HG02938 (cell line): ENCODE measurements at regions not wholly inside any gene's neighbourhood (a gene's known extent, or its start where the extent isn't known, plus 50 kb on each side); places are given as distances from the start of the nearest gene placed in this dataset.
A peak's percentile ranks its signal among the peaks of the same experiment; 100 is the strongest.
"Not testable (repeated sequence)": the region's sequence is repeated elsewhere in the genome, so short reads cannot be mapped to it uniquely, and the experiment has no call there.

Experiments used
- ATAC-seq: cut with Tn5 transposase; IDR thresholded peaks from one replicate; pipeline ENCODE4 v1.9.1; 2021; ENCODE audit warnings: mild to moderate bottlenecking, moderate library complexity; ENCODE audit not compliant: unreplicated experiment

DNA sequence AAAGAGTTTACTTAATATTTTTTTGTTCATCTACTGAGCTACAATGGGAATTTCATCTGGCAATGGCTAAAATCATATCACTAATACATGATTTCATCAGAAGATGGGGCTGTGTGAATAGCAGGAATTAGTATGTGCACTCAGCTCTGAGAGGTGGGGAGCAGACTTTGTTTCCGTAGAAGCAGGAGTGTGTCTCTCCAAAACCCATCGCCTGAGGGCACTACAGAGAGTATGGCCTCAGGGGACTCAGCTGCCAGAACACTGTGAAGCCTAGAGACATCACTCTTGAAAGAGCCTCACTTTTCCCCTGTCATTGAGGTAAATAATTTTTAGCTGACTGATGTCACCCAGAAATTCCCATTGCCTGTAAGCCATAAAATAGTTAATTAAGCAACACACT is 261.4 kb upstream of the ISX start:
- ATAC-seq: no peak

DNA sequence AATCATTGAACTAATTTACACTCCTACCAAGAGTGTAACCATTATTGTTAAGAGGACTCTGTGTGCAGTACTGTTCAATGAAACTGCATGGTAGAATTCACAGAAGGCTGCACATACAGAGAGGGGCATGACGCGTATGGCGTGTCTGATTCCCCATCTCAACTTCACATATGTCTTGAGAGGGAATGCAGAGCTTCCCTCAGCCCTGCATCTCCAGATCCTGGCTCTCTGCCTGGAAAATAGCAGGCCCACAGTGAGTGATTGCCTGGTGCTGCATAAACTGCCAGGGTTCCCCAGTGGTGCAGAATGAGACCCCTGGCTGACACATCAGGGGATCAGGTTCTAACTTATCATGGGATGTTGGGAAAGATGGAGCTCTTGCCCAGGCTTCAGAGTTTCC is 260.2 kb upstream of the ISX start:
- ATAC-seq: no peak

DNA sequence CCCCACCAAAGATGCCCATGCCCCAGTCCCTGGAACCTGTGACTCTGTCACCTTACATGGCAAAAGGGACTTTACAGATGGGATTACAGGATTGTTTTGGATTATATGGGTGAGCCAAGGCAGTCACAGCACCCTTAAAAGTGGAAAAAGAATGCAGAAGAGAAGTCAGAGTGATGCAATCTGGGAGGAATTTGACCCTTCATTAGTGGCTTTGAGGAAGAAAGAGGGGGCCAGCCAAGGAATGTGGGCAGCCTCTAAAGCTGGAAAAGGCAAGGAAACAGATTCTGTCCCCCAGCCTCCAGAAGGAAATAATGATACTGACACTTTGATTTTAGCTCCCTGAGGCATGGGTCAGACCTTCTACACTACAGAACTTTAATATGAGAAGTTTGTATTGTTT is 257.3 kb upstream of the ISX start:
- no peak for ATAC-seq

DNA sequence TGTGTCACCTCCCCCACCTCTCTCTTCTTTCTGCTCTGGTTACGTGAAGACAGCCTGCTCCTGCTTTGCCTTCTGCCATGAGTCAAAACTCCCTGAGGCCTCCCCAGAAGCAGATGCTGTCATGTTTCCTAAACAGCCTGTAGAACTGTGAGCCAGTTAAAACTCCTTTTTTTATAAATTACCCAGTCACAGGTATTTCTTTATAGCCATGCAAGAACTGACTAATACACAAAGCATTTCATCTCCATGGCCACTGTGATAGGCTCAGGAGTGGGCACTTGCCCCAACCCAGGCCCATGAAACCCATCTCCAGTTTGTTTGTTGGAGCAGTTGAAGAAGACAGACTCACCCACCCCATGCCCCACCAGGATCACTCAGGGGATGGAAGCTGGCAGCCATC is 253.3 kb upstream of the ISX start:
- ATAC-seq: no peak

DNA sequence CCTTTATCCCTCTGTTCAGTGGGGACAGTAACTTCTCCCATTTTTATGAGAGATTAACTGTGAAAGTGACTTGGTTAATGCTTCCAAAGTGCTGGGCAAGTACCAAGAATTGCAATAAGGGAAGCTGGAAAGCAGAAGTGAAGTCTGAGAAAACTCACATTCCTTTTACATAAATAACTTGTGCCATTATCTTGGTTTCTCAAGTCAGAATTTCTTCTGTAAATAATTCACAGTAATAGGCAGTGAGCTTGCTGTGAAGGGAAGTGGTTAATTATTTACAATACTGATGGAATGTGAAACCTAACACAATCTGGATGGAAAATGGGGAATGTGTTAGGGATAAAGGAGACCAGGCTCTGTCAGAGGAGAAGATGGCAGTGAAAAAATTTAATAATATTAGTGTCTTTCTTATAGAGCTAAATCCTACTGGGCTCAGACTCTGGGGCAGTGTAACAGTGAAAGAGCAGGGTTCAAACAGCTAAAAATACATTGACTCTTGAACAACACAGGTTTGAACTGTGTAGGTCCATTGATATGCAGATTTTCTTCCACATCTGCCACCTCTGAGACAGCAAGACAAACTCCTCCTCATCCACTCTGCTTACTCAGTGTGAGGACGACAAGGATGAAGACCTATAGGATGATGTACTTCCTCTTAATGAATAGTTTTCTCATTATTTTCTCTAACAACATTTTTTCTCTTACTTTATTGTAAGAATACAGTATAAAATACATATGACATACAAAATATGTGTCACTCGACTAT is 251.5 kb upstream of the ISX start:
- no peak for ATAC-seq

DNA sequence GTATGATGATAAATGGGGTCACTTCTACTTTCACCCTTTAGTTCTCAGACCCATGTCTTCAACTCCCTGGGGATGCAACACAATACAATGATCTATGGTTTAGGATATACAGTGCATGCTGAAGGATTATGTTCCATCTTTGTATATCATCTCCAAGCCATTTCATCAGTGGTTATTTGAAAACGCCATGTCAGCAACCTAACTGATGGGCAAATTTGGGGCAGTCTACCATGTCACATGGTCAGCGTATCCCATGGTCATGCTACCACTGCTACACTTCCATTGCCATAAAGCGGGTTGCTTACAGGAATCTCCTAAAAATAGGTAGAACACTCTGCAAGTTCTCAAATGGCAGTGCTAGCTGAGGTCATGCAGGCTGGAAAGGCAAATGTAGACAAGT is 236.5 kb upstream of the ISX start:
- no peak for ATAC-seq

DNA sequence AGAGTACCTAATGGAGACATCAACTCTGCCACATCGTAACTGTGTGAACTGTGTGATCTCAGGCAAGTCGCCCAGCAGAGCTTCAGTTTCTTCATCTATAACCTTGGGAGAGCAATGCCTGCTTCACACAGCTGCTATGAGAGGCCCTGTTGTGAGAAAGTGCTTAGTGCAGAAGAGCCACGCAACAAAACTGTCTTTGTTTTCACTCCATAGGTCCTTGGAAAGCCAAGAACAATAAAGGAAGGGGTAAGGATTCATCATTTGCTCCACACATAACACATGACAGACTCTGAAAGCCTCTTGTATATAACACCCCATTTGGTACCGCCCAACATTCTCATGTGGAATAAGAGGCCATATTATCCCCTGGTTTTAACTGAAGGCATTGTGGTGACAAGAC is 231.9 kb upstream of the ISX start:
- no peak for ATAC-seq

DNA sequence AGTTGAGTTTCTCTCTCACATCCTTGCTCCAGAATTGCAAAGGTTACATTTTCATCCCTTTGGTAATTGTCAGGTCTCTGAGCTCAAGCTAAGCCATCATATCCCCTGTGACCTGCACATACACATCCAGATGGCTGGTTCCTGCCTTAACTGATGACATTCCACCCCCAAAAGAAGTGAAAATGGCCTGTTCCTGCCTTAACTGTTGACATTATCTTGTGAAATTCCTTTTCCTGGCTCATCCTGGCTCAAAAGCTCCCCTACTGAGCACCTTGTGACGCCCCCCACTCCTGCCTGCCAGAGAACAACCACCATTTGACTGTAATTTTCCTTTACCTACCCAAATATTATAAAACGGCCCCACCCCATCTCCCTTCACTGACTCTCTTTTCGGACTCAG is 231.4 kb upstream of the ISX start:
- ATAC-seq: not testable (repeated sequence)

DNA sequence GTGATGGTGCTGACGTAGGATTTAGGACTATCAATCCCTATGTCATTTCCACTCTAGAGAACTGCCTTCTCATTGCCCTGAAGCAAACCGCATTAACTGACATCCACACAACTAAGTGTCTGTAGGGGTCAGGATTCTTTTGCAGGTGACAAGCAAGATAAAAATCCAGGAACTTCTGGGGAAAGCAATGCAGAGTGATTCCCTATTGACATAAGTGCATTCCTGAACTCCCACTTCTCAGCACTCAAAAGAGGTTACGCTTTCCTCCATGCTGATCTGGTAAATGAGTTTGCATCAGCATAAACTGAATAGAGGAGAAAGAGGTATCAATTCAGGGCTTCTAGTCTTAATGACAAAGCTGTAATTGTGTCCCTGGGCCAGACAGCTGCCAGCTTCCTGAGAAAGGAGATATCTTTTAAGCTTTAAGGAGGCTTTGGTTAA is 224.6 kb upstream of the ISX start:
- ATAC-seq: no peak

DNA sequence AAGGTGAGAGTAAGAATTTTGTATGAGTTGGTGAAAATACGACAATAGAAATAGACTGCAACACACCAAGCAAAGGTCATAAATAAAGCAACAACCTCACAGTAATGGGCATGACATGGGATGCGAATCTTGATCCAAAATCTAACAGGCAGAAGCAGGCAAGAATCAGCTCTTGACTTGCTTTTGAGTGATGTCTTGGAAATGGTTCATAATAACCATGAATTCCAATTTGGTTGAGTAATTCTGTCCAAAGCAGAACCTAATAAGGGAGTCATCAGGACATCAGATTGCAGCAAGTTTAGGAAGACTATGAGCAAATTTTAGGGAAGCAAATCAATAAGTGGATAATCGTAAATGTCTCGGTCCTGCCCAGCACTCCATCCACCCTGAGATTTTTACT is 224.0 kb upstream of the ISX start:
- no peak for ATAC-seq

DNA sequence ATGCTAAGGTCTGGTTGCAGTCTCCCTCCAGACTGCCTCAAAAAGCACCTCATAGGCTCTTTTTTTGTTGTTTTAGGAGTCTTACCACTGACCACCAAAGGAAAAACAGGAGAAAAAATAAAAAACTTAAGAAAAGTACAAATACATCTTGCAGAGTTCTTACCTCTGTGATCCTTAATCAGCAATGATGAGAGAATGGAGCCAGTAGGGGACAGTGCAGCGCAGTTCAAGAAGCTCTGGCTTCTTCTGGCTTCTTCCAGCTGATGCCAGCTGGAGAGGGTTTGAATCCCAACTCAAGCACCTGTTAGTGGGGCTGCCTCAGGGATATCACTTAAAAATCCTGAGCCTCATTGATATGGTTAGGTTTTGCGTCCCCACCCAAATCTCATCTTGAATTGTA is 223.3 kb upstream of the ISX start:
- ATAC-seq: no peak

DNA sequence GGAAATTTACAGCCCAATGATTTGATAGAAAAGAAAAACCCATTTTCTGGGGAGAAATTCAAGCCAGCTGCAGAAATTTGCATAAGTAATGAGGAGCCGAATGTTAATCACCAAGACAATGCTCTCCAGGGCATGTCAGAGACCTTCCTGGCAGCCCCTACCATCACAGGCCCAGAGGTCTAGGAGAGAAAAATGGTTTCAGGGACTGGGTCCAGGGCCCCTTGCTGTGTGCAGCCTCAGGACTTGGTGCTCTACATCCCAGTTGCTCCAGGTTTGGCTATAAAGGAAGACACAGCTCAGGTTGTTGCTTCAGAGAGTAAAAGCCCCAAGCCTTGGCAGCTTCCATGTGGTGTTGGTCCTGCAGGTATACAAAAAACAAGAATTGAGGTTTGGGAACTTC is 222.2 kb upstream of the ISX start:
- ATAC-seq: not testable (repeated sequence)

DNA sequence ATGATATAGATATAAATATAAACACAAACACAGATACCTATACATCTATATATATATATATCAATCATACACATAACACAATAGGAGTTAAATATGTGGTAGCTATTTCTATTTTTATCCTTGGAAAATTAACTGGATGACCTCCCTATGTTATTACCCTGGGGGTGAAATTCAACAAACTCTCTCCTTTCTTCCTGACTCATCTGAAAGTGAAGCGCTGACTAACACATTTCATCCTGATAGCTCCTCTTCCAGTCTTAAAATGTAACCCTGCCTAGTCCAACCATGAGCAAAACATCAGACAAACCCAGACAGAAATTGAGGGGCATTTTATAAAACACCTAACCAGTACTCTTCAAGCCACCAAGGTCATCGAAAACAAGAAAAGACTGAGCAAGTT is 220.6 kb upstream of the ISX start:
- no peak for ATAC-seq

DNA sequence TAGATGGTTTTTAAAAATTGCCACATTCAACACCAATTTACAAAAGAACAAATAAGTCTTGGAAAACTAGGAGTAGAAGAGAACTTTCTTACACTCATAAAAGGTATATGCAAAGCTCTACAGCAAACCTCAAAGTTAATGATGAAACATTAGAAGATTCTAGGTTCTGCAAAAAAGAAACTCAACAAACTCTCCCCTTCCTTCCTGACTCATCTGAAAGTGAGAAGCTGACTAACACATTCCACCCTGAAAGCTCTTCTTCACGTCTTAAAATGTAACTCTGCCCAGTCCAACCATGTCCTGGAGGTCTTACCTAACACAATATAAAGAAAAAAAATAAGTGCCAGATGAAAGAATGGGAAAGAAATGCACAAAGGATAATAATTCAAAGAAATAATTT is 218.9 kb upstream of the ISX start:
- peak; percentile 93 for ATAC-seq

DNA sequence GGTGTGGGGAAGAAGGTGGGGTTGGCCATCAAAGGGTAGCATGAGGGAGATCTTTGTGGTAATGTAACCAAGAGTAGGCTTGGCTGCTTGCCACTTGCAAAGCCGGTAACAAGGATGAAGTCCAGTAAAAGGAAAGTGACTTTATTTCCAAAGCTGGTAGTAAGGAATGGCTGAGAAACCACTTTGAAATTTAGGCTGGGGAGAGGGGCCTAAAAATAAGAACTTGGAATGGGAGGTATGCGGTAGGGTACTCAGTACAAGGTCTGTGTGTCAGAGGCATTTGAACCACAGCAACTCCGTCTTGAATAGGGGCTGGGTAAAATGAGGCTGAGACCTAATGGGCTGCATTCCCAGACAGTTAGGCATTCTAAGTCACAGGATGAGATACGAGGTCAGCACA is 216.0 kb upstream of the ISX start:
- ATAC-seq: no peak

DNA sequence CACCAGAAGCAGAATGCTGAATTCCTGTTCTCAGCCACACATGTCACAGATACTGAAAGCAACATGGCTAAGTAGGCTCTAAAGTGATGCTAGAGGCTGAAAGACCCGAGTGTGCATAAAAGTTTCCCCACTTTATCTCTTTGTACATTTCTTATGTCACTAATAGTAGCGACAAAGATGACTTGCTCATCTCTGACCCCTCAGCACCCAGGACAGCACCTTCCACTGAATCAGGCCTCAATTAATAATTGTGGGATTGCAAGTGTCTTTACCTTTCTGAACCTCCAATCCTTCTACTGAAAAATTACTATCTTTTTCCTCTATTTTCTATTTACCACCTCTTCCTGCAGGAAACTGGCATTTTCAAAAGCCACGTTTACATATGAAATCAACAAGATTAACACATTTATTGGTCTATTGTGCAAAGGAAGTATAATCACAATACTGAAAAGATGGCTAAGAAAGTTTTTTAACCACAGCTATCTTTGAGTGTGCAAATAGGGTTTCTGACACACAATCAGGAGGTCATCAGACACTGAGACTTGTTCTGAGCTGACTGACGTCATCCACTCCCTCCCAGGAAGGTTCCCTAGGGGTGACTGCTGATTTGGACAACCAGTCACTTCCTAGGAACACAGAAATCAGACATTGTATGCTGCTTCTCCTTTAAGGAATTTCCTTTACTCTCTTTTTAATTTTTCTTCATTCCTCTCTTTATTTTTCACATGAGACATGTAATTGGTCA is 213.9 kb upstream of the ISX start:
- ATAC-seq: no peak

DNA sequence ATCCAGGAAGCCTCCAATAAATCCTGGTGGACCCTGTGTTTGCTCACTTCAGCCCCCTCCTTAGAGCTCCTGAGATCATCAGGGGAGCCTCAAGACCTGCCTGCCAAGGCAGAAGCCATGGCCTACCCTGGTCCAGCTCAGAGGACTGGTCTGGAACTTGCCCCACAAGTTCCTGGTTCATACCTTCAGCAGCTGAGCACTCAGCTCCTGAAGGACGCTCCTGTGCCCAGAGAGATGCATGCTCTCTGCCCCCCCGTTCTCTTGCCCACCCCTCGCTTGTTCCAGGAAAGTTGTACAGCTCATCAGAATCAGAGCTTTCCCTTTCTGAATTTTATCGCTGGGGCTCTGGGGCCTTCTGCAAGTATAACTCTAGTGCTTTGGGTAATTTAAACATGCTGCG is 210.5 kb upstream of the ISX start:
- ATAC-seq: no peak

DNA sequence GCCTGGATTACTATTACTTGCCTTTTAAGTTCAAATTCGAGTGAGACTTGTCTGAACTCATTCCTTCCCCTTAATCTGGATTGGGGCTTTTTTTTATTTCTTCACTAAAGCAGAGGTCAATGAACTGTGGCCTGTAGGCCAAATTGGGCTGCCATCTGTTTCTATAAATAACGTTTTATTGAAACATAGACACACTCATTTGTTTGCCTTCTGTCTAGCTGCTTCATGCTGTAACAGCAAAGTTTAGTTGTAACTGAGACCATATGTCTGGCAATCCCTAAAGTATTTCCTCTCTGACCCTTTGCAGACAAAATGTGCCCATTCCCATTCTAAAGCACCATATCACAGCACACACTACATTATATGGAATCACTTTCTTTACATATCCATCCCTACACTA is 207.9 kb upstream of the ISX start:
- ATAC-seq: no peak

DNA sequence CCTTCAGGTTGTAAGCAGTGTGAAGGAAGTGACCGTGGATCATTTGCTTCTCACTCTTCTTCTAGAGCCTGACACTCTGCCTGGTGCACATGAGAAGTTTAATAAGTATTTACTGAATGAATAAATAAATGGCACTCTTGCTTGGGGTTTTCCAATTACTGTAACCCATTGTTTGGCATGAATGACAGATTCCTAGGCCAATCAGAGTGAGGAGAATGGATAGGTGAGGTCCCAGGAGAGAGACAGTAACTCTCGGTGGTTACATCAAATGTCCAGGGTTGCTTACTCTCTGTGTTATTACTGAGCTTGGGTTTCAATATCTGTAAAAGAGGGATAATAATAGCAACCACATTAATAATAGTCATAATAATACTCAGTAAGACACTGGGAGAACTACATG is 204.2 kb upstream of the ISX start:
- ATAC-seq: no peak

DNA sequence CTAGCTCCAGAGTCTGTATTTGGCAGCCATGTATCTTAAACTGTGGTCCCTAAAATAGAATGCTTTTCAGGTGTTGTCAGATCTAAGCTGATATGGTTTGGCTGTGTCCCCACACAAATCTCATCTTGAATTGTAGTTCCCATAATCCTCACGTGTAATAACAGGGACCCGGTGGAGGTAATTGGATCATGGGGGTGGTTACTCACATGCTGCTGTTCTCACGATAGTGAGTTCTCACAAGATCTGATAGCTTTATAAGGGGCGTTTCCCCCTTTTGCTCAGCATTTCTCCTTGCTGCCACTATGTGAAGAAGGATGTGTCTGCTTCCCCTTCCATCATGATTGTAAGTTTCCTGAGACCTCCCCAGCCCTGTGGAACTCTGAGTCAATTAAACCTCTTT is 199.9 kb upstream of the ISX start:
- ATAC-seq: no peak

DNA sequence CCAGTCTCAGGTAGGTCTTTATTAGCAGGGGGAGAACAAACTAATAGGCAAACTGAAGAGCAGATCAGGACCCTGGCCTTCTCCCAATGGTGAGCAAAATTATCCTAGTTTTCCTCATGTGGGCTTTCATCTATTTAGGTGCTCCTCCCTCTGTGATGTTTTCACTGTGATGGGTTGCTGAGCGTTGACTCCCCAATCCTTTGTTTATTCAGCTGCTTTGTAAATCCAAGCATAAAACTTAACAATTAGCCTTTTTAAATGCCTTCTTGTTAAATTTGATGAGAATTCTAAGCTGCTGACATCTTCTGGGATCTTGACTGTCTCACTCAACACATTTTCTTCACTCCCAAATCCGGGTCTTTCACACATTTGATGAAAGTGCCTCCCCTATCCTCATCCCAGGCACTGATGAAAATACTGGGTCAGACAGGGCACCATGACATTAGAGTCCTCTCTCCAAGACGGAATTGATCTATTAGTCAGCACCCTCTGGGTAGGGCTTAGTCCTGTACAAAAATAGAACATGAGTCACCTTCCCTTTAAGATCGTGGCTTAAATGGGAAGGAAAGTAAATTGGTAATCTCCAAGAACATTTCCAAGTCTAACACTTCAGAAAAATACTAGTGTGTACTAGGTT is 199.3 kb upstream of the ISX start:
- ATAC-seq: no peak

DNA sequence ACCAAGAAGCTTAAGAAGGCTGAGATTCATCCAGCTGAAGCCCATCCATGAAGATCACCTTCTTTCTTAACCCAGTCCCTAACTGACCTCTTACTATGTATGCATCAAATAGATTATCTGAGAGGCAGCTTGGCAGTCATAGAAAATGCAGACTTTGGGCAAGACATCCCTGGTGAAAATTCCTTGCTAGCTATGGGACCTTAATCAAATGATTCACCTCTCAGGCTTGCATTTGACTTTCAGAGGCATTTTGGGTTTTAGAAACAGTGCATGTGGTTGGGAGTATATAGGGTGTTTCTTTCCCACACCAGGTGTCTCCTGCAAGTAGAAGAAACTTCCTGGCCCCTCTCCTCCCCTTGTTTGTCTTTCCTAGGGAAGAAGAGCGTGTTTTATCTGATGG is 188.5 kb upstream of the ISX start:
- ATAC-seq: no peak
